ENCODE measurements at regions not wholly inside any gene's neighbourhood (a gene's known extent, or its start where the extent isn't known, plus 50 kb on each side); places are given as distances from the start of the nearest gene placed in this dataset.

DNA sequence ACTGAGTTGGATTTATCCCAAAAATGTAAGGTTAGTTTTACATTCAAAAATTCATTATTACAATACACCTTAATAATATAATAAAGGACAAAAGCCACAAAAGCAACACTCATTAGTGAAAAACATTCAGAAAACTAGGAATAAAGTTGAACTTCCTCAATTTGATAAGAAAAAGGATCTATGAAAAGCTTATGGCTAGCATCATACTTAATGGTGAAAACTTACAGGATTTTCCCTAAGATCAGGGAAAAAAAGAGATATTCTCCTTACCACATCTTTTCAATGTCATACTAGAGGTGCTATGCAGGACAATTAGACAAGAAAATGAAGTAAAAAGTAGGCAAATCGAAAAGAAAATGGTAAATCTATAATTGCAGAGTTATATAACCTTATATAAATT lies 279.9 kb downstream of the CGGBP1 start:
- H3K4me3 ChIP-seq (ENCODE audit: low read depth, low read length) = no peak overlapping the region
- DNase-seq (ENCODE audit: low read depth) = no peak
- TF ChIP-seq, protein P1, sequence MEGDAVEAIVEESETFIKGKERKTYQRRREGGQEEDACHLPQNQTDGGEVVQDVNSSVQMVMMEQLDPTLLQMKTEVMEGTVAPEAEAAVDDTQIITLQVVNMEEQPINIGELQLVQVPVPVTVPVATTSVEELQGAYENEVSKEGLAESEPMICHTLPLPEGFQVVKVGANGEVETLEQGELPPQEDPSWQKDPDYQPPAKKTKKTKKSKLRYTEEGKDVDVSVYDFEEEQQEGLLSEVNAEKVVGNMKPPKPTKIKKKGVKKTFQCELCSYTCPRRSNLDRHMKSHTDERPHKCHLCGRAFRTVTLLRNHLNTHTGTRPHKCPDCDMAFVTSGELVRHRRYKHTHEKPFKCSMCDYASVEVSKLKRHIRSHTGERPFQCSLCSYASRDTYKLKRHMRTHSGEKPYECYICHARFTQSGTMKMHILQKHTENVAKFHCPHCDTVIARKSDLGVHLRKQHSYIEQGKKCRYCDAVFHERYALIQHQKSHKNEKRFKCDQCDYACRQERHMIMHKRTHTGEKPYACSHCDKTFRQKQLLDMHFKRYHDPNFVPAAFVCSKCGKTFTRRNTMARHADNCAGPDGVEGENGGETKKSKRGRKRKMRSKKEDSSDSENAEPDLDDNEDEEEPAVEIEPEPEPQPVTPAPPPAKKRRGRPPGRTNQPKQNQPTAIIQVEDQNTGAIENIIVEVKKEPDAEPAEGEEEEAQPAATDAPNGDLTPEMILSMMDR (IDR thresholded peaks at IDR 0.05; ENCODE audit: low read depth, low read length, missing control alignments) = no peak

DNA sequence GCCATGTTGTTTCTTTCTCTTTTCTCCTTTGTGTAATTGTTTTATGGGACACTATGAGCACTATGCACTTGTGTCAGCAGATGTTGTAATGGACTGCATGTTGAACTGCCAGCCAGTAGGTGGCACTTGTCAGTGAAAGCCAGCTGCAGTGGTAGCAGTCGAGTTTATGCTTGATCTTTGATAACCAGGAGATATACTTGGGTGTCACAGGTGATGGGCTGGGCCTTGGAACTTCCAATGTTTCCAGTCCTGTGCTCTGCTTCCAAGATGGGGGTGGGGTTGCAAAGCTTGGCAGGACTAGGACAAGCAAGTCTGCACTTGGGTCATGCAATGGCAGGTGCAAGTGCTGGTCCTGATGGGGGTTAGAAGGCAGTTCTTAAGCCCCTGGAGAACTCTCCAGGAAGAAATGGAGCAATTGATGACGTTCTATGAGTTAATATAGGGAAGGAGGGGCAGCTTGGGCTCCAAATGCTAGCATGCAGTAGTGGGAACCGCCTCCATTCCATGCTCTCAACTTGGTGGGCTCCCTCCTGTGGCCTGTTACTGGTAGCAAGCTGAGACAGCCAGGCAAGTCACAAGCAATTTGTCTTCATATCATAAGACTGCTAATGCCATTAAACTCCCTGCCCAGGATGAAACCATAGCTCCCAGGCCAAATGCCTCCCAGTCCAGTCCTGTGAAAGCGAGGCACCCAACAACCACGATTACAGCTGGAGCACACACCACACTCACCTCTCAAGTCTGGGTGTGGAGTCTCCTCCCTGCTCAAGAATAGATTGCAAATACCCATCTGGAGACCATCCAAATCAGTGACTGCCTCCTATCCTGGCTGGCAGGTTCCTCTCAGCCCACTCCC lies 287.2 kb downstream of the CGGBP1 start:
- no peak overlapping the region for H3K4me3 ChIP-seq (ENCODE audit: low read depth, low read length)
- TF ChIP-seq, protein P1 (IDR thresholded peaks at IDR 0.05; ENCODE audit: low read depth, low read length, missing control alignments) = peak; percentile 88
- DNase-seq (ENCODE audit: low read depth) = peak; percentile 30

DNA sequence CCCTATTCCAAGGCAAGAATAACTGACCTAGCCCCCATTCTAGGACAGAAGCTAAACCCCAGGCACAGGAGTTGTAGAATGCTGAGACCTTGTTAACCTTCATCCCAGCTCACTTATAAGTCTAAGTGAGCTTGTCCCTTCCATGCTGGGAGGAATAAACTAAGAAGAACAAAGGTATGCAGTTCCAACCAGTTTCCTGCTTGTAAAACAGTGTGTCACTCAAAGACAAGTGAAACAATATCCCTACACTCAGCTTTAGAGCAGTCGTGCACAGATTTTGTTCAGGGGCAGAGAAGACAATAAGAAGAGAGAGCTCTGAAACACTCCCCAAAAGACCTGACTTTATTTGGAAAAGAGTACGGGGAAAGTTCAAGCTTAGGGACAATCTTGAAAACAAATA lies 292.1 kb downstream of the CGGBP1 start:
- TF ChIP-seq, protein P1 (IDR thresholded peaks at IDR 0.05; ENCODE audit: low read depth, low read length, missing control alignments) = no peak
- DNase-seq (ENCODE audit: low read depth) = no peak
- no peak overlapping the region for H3K4me3 ChIP-seq (ENCODE audit: low read depth, low read length)

DNA sequence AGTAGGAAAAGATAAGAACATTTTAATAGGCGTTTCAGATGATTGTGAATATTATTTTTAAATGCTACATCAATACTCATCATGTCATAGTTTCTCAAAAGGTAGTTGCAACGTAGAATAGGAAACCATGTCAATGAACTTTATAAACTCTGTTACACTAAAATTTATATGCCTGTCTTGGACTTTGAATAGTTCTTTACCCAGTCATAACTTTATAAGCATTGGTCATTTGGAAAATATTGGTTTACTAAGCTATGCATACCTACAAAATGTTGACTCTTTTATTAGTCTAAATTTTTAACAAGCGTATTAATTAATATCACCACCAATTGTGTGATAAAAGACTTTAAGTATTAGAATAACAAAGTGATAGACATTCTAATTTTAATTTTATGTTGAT lies 293.5 kb downstream of the CGGBP1 start:
- no peak overlapping the region for H3K4me3 ChIP-seq (ENCODE audit: low read depth, low read length)
- TF ChIP-seq, protein P1 (IDR thresholded peaks at IDR 0.05; ENCODE audit: low read depth, low read length, missing control alignments) = no peak

DNA sequence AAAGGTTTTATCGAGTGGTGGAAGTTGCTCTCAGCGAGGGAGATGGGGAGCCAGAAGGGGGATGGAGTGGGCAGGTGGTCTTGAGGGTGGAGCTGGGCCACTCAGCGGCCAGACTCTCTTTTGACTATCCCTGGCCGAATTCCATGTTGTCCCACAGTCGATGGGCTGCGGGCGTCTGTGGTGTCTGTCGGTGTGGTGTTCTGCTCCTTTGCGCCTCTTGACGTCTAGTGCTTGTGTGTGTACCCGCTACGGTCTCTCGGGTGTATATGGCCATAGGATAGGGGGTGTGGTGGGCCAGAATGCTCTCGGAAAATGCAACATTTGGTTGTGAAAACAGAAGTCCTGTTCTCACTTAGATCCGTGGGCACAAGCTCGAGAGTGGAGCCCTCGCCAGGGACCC lies 297.0 kb downstream of the CGGBP1 start:
- TF ChIP-seq, protein P1 (IDR thresholded peaks at IDR 0.05; ENCODE audit: low read depth, low read length, missing control alignments) = no peak
- DNase-seq (ENCODE audit: low read depth) = no peak

More for the DNA sequence above, 293.5 kb downstream of the CGGBP1 start:
- DNase-seq (ENCODE audit: low read depth) = no peak

DNA sequence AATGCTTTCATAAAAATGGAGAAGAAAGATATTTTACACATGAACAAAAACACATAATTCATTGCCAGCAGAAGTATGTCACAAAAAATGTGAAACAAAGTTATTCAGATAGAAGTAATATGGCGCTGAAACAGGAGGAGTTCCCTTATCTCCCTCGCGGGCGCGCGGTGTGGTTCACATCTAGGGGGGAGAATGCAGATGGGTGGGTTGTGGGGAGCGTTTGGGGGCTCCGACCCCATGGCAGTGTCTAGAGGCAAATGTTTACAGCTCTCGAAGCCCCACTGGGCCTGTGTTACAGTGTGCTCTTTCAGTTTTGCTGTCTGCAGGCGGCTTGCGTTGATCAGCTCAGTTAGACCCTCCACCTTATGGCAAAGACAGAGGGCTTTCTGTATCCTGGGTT lies 297.5 kb downstream of the CGGBP1 start:
- DNase-seq (ENCODE audit: low read depth) = no peak
- TF ChIP-seq, protein P1 (IDR thresholded peaks at IDR 0.05; ENCODE audit: low read depth, low read length, missing control alignments) = no peak
- H3K4me3 ChIP-seq (ENCODE audit: low read depth, low read length) = no peak overlapping the region

More for the DNA sequence above, 297.0 kb downstream of the CGGBP1 start:
- no peak overlapping the region for H3K4me3 ChIP-seq (ENCODE audit: low read depth, low read length)

DNA sequence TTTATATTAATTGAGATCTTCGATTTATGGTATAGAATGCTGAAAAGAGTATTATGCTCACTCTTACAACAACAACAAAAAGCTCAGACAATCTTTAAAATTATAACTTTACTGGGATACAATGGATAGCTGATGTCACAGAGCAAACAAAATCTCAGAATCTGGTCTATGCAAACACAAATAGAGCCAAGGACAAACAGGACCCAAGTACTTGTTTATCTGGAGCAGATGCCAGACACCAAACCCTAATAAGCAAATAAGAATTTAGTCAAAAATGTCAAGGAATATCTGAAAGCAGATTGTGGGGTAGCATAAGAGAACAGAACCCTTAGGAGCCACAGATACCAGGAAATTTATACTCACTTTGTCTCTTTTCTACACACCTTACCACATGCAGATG lies 302.2 kb downstream of the CGGBP1 start:
- TF ChIP-seq, protein P1 (IDR thresholded peaks at IDR 0.05; ENCODE audit: low read depth, low read length, missing control alignments) = no peak
- DNase-seq (ENCODE audit: low read depth) = no peak
- no peak overlapping the region for H3K4me3 ChIP-seq (ENCODE audit: low read depth, low read length)
